ENCODE measurements at regions not wholly inside any gene's neighbourhood (a gene's known extent, or its start where the extent isn't known, plus 50 kb on each side); places are given as distances from the start of the nearest gene placed in this dataset.

DNA sequence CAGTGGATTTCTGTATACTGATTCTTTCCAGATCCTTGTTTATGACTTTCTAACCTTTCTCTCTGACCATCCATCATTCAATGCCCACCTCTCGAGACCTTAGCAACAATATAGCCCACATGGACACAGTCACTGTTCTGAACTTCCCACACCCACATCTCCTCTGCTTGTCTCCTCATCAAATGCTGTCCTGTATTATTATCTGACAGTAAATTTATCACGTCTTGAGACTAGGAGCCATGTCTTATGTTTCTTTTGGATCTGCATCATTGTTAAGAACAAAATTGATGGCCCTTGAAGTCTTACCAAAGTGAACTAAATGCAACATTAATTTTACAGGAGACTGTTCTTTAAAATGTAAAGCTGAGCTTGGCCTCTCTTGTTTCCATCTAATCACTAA, 495.4 kb upstream of the KLF4 start:
- H3K27ac Mint-ChIP-seq (ENCODE audit: unreplicated experiment), result no peak overlapping the region
- TF ChIP-seq, protein P1, sequence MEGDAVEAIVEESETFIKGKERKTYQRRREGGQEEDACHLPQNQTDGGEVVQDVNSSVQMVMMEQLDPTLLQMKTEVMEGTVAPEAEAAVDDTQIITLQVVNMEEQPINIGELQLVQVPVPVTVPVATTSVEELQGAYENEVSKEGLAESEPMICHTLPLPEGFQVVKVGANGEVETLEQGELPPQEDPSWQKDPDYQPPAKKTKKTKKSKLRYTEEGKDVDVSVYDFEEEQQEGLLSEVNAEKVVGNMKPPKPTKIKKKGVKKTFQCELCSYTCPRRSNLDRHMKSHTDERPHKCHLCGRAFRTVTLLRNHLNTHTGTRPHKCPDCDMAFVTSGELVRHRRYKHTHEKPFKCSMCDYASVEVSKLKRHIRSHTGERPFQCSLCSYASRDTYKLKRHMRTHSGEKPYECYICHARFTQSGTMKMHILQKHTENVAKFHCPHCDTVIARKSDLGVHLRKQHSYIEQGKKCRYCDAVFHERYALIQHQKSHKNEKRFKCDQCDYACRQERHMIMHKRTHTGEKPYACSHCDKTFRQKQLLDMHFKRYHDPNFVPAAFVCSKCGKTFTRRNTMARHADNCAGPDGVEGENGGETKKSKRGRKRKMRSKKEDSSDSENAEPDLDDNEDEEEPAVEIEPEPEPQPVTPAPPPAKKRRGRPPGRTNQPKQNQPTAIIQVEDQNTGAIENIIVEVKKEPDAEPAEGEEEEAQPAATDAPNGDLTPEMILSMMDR (IDR thresholded peaks at IDR 0.05), result no peak
- no peaks in the 10 kb centered on the region for H3K9me3 Mint-ChIP-seq (ENCODE audit: unreplicated experiment)
- peaks cover 6% of the 10 kb centered on the region for H3K27me3 Mint-ChIP-seq (ENCODE audit: unreplicated experiment)
- peaks cover 9% of the 10 kb centered on the region for H3K4me1 Mint-ChIP-seq (ENCODE audit: unreplicated experiment)
- H3K4me3 Mint-ChIP-seq (ENCODE audit: unreplicated experiment), result no peak overlapping the region
- no peaks in the 10 kb centered on the region for H3K36me3 Mint-ChIP-seq (ENCODE audit: unreplicated experiment)
- DNase-seq (ENCODE audit: extremely low spot score, unreplicated experiment), result no peak

DNA sequence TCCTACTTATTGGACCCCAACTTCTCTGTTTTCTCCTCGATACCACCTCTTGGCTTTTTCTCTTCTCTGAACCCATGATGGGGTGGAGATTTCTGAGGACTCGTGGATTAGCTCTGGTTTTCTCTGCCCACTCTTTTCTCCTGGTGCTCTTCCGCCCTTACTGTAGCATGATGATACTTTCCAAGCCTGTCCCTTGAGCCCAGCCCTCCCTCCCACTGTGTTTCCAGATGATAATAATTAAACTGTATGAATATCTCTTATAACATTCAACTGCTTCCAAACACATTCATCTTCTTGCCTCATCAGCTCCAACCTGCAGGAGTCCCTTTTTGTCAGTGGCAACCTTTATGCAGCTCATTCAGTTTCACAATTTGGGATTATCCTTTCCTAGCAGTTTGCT, 494.2 kb upstream of the KLF4 start:
- H3K9me3 Mint-ChIP-seq (ENCODE audit: unreplicated experiment), result no peaks in the 10 kb centered on the region
- H3K27ac Mint-ChIP-seq (ENCODE audit: unreplicated experiment), result no peak overlapping the region
- H3K36me3 Mint-ChIP-seq (ENCODE audit: unreplicated experiment), result no peaks in the 10 kb centered on the region
- DNase-seq (ENCODE audit: extremely low spot score, unreplicated experiment), result no peak
- peaks cover 9% of the 10 kb centered on the region for H3K4me1 Mint-ChIP-seq (ENCODE audit: unreplicated experiment)
- TF ChIP-seq, protein P1 (IDR thresholded peaks at IDR 0.05), result no peak
- H3K27me3 Mint-ChIP-seq (ENCODE audit: unreplicated experiment), result peaks cover 3% of the 10 kb centered on the region
- H3K4me3 Mint-ChIP-seq (ENCODE audit: unreplicated experiment), result no peak overlapping the region

DNA sequence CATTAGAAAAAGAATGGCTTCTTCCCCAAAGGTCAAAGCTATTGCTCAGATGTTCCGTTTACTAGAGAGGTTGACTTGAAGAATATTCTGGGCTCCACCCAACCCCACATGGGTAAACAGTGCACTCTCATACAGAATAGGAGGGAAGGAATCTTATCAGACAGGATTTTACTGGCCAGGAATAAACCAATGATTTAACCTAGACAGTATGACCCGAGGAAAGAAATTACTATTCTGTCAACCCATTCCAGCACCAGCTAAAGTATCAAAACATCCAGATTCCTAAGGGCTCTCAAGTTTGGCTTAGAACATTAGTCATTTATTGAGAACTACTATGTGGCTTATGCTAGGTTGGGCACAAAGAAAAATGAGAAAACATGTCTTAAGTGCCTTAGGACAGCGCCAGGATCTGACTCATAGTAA, 493.6 kb upstream of the KLF4 start:
- no peak overlapping the region for H3K27ac Mint-ChIP-seq (ENCODE audit: unreplicated experiment)

DNA sequence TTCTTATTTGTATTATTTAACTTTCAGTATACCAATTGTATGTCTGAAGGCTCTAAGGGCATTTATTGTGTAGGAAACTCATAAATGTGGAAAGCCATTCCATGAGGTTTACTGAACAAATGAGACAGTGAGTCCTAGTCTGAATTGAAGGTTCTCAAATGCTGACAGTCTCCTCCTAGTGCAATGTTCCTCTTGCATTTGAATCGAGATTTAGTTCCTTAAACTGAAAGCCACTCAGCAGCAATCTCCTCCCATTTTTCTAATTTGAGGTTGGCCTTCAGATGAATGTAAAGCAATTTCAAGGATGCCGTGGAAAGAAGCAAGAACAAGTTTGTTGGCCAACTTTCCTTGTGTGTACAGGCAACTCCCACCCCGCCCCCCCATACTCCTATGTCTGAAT, 493.2 kb upstream of the KLF4 start:
- TF ChIP-seq, protein P1 (IDR thresholded peaks at IDR 0.05), result no peak
- no peak overlapping the region for H3K4me3 Mint-ChIP-seq (ENCODE audit: unreplicated experiment)
- no peaks in the 10 kb centered on the region for H3K36me3 Mint-ChIP-seq (ENCODE audit: unreplicated experiment)
- DNase-seq (ENCODE audit: extremely low spot score, unreplicated experiment), result no peak
- no peak overlapping the region for H3K27ac Mint-ChIP-seq (ENCODE audit: unreplicated experiment)
- peaks cover 3% of the 10 kb centered on the region for H3K27me3 Mint-ChIP-seq (ENCODE audit: unreplicated experiment)
- peaks cover 9% of the 10 kb centered on the region for H3K4me1 Mint-ChIP-seq (ENCODE audit: unreplicated experiment)
- no peaks in the 10 kb centered on the region for H3K9me3 Mint-ChIP-seq (ENCODE audit: unreplicated experiment)

More for the DNA sequence above, 493.6 kb upstream of the KLF4 start:
- H3K36me3 Mint-ChIP-seq (ENCODE audit: unreplicated experiment), result no peaks in the 10 kb centered on the region
- TF ChIP-seq, protein P1 (IDR thresholded peaks at IDR 0.05), result no peak
- DNase-seq (ENCODE audit: extremely low spot score, unreplicated experiment), result no peak
- H3K9me3 Mint-ChIP-seq (ENCODE audit: unreplicated experiment), result no peaks in the 10 kb centered on the region
- peaks cover 9% of the 10 kb centered on the region for H3K4me1 Mint-ChIP-seq (ENCODE audit: unreplicated experiment)
- peaks cover 3% of the 10 kb centered on the region for H3K27me3 Mint-ChIP-seq (ENCODE audit: unreplicated experiment)
- no peak overlapping the region for H3K4me3 Mint-ChIP-seq (ENCODE audit: unreplicated experiment)

DNA sequence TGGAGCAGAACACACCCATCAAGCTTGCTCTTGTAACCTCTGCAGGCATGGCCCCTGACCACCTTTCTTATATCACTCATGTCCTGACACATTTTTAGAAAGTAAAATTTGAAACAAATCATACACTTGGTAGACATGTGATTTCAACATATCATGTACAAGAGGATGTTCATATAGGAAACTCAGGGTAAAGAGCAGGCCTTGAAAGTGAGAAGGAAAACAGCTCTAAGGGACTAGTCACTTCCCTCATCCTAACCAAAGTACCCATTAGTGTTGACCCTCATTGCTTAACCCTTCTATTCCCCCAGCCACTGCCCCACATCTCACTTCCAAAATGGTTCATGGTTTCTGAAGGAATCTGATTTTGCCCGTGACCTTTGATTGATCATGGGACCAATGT, 492.4 kb upstream of the KLF4 start:
- DNase-seq (ENCODE audit: extremely low spot score, unreplicated experiment), result no peak
- H3K4me1 Mint-ChIP-seq (ENCODE audit: unreplicated experiment), result peaks cover 9% of the 10 kb centered on the region
- H3K36me3 Mint-ChIP-seq (ENCODE audit: unreplicated experiment), result no peaks in the 10 kb centered on the region
- H3K9me3 Mint-ChIP-seq (ENCODE audit: unreplicated experiment), result no peaks in the 10 kb centered on the region
- H3K27ac Mint-ChIP-seq (ENCODE audit: unreplicated experiment), result no peak overlapping the region
- TF ChIP-seq, protein P1 (IDR thresholded peaks at IDR 0.05), result no peak
- H3K27me3 Mint-ChIP-seq (ENCODE audit: unreplicated experiment), result peaks cover 3% of the 10 kb centered on the region
- no peak overlapping the region for H3K4me3 Mint-ChIP-seq (ENCODE audit: unreplicated experiment)

Measured in osteocyte (in vitro differentiated cells).